SJCRH30 (cell line): ENCODE measurements at regions not wholly inside any gene's neighbourhood (a gene's known extent, or its start where the extent isn't known, plus 50 kb on each side); places are given as distances from the start of the nearest gene placed in this dataset.

Experiments used
- DNase-seq, 2 experiments: peaks; one replicate each; pipeline ENCODE4 v3.0.0-alpha.2; 2015 to 2020
- H3K27ac ChIP-seq: fragments of 250-450 bp; sonication (Bioruptor Pico); 2 replicates; pipeline ENCODE4 v1.5.1; 2020; ENCODE audit warnings: mild to moderate bottlenecking, moderate library complexity
- H3K27me3 ChIP-seq: fragments of 250-450 bp; sonication (Bioruptor Pico); 2 replicates; pipeline ENCODE4 v1.5.1; 2020; ENCODE audit warnings: mild to moderate bottlenecking, moderate library complexity
- H3K36me3 ChIP-seq: fragments of 250-450 bp; sonication (Bioruptor Pico); 2 replicates; pipeline ENCODE4 v1.5.1; 2020; ENCODE audit warnings: mild to moderate bottlenecking, moderate library complexity
- H3K4me1 ChIP-seq: fragments of 250-450 bp; sonication (Bioruptor Pico); 2 replicates; pipeline ENCODE4 v1.5.1; 2020; ENCODE audit warnings: mild to moderate bottlenecking, moderate library complexity
- H3K4me3 ChIP-seq: fragments of 250-450 bp; sonication (Bioruptor Pico); 2 replicates; pipeline ENCODE4 v1.5.1; 2020; ENCODE audit warnings: mild to moderate bottlenecking, moderate library complexity
- H3K9me3 ChIP-seq: fragments of 250-450 bp; sonication (Bioruptor Pico); replicated peaks from 2 replicates; pipeline ENCODE4 v1.5.1; 2020; ENCODE audit warnings: mild to moderate bottlenecking, moderate library complexity

- H3K4me1 ChIP-seq, result no peaks in the 10 kb centered on the region
- no peak for DNase-seq
- no peaks in the 10 kb centered on the region for H3K9me3 ChIP-seq
- H3K27me3 ChIP-seq, result no peaks in the 10 kb centered on the region; the same call in 1 of the 2 replicates
- H3K4me3 ChIP-seq, result no peak overlapping the region
- no peaks in the 10 kb centered on the region for H3K36me3 ChIP-seq
- H3K27ac ChIP-seq, result no peak overlapping the region
These were observed 378.8 kb downstream of the MED13L start for GRCh38 chr12:115898670-115899069.

GRCh38 chr12:115897729-115898128 is 379.8 kb downstream of the MED13L start:
- no peak overlapping the region for H3K27ac ChIP-seq
- H3K4me1 ChIP-seq, result no peaks in the 10 kb centered on the region
- no peaks in the 10 kb centered on the region for H3K9me3 ChIP-seq
- no peak for DNase-seq
- H3K27me3 ChIP-seq, result no peaks in the 10 kb centered on the region; the same call in 1 of the 2 replicates
- H3K36me3 ChIP-seq, result no peaks in the 10 kb centered on the region
- no peak overlapping the region for H3K4me3 ChIP-seq

- no peak overlapping the region for H3K27ac ChIP-seq
- H3K9me3 ChIP-seq, result no peaks in the 10 kb centered on the region
- no peaks in the 10 kb centered on the region for H3K36me3 ChIP-seq
- no peak overlapping the region for H3K4me3 ChIP-seq
- H3K27me3 ChIP-seq, result no peaks in the 10 kb centered on the region
- peak in 1 of 2 experiments; percentile 17 for DNase-seq
- H3K4me1 ChIP-seq, result no peaks in the 10 kb centered on the region
These were observed 382.2 kb downstream of the MED13L start for GRCh38 chr12:115895247-115895646.

- no peak overlapping the region for H3K4me3 ChIP-seq
- no peaks in the 10 kb centered on the region for H3K36me3 ChIP-seq
- DNase-seq, result no peak
- no peaks in the 10 kb centered on the region for H3K9me3 ChIP-seq
- no peaks in the 10 kb centered on the region for H3K27me3 ChIP-seq
- no peaks in the 10 kb centered on the region for H3K4me1 ChIP-seq
- no peak overlapping the region for H3K27ac ChIP-seq
These were observed 385.8 kb downstream of the MED13L start for GRCh38 chr12:115891556-115892164.

GRCh38 chr12:115886666-115887065 is 390.8 kb downstream of the MED13L start:
- Histone ChIP-seq H3K9me3 (no peaks in the 10 kb centered on the region), H3K4me1 (no peaks in the 10 kb centered on the region), H3K4me3 (no peak overlapping the region), H3K27ac (no peak overlapping the region), H3K36me3 (no peaks in the 10 kb centered on the region), H3K27me3 (no peaks in the 10 kb centered on the region)
- no peak for DNase-seq

GRCh38 chr12:115885040-115885690 is 392.3 kb downstream of the MED13L start:
- Histone ChIP-seq H3K36me3 (no peaks in the 10 kb centered on the region), H3K4me1 (no peaks in the 10 kb centered on the region), H3K4me3 (no peak overlapping the region), H3K9me3 (no peaks in the 10 kb centered on the region), H3K27me3 (no peaks in the 10 kb centered on the region), H3K27ac (no peak overlapping the region)
- no peak for DNase-seq

GRCh38 chr12:115882936-115883335 is 394.6 kb downstream of the MED13L start:
- H3K36me3 ChIP-seq, result no peaks in the 10 kb centered on the region

GRCh38 chr12:115880238-115880637 is 397.3 kb downstream of the MED13L start:
- no peaks in the 10 kb centered on the region for H3K9me3 ChIP-seq
- H3K27me3 ChIP-seq, result no peaks in the 10 kb centered on the region
- H3K4me3 ChIP-seq, result no peak overlapping the region
- H3K27ac ChIP-seq, result no peak overlapping the region
- H3K36me3 ChIP-seq, result no peaks in the 10 kb centered on the region
- DNase-seq, result no peak
- H3K4me1 ChIP-seq, result no peaks in the 10 kb centered on the region

More at GRCh38 chr12:115882936-115883335, 394.6 kb downstream of the MED13L start:
- Histone ChIP-seq H3K4me1 (no peaks in the 10 kb centered on the region), H3K4me3 (no peak overlapping the region), H3K9me3 (no peaks in the 10 kb centered on the region), H3K27me3 (no peaks in the 10 kb centered on the region), H3K27ac (no peak overlapping the region)
- DNase-seq, result no peak

GRCh38 chr12:115879354-115879753 is 398.1 kb downstream of the MED13L start:
- Histone ChIP-seq H3K9me3 (no peaks in the 10 kb centered on the region), H3K4me3 (no peak overlapping the region), H3K27ac (no peak overlapping the region), H3K27me3 (no peaks in the 10 kb centered on the region), H3K36me3 (no peaks in the 10 kb centered on the region), H3K4me1 (no peaks in the 10 kb centered on the region)
- DNase-seq, result no peak

- no peak for DNase-seq
- Histone ChIP-seq H3K4me1 (no peaks in the 10 kb centered on the region), H3K27ac (no peak overlapping the region), H3K4me3 (no peak overlapping the region), H3K9me3 (no peaks in the 10 kb centered on the region), H3K27me3 (no peaks in the 10 kb centered on the region), H3K36me3 (no peaks in the 10 kb centered on the region)
These were observed 403.9 kb downstream of the MED13L start for GRCh38 chr12:115873451-115874082.

- Histone ChIP-seq H3K4me1 (no peaks in the 10 kb centered on the region), H3K9me3 (no peaks in the 10 kb centered on the region), H3K4me3 (no peak overlapping the region), H3K36me3 (no peaks in the 10 kb centered on the region), H3K27ac (no peak overlapping the region), H3K27me3 (no peaks in the 10 kb centered on the region)
- no peak for DNase-seq
These were observed 404.6 kb downstream of the MED13L start for GRCh38 chr12:115872919-115873357.

- Histone ChIP-seq H3K27ac (no peak overlapping the region), H3K36me3 (no peaks in the 10 kb centered on the region), H3K9me3 (no peaks in the 10 kb centered on the region), H3K27me3 (no peaks in the 10 kb centered on the region), H3K4me3 (no peak overlapping the region), H3K4me1 (no peaks in the 10 kb centered on the region)
- DNase-seq, result no peak
These were observed 405.3 kb downstream of the MED13L start for GRCh38 chr12:115872212-115872611.

GRCh38 chr12:115871714-115872113 is 405.8 kb downstream of the MED13L start:
- Histone ChIP-seq H3K4me3 (no peak overlapping the region), H3K4me1 (no peaks in the 10 kb centered on the region), H3K27ac (no peak overlapping the region), H3K27me3 (no peaks in the 10 kb centered on the region), H3K36me3 (no peaks in the 10 kb centered on the region), H3K9me3 (no peaks in the 10 kb centered on the region)
- peak in 1 of 2 experiments; percentile 37 for DNase-seq

- Histone ChIP-seq H3K9me3 (no peaks in the 10 kb centered on the region), H3K4me3 (no peak overlapping the region), H3K4me1 (no peaks in the 10 kb centered on the region), H3K36me3 (no peaks in the 10 kb centered on the region), H3K27me3 (no peaks in the 10 kb centered on the region), H3K27ac (no peak overlapping the region)
- DNase-seq, result no peak
These were observed 407.0 kb downstream of the MED13L start for GRCh38 chr12:115870510-115870909.

GRCh38 chr12:115870021-115870420 is 407.5 kb downstream of the MED13L start:
- H3K27me3 ChIP-seq, result no peaks in the 10 kb centered on the region
- no peaks in the 10 kb centered on the region for H3K9me3 ChIP-seq
- H3K4me1 ChIP-seq, result no peaks in the 10 kb centered on the region
- no peak overlapping the region for H3K27ac ChIP-seq
- DNase-seq, result no peak
- no peak overlapping the region for H3K4me3 ChIP-seq
- no peaks in the 10 kb centered on the region for H3K36me3 ChIP-seq
